ENCODE measurements at regions not wholly inside any gene's neighbourhood (a gene's known extent, or its start where the extent isn't known, plus 50 kb on each side); places are given as distances from the start of the nearest gene placed in this dataset.

- Histone ChIP-seq H3K27me3 (ENCODE audit: insufficient read depth, poor library complexity, severe bottlenecking) (no peaks in the 10 kb centered on the region), H3K27ac (replicated peaks) (no peak overlapping the region), H3K4me3 (replicated peaks; ENCODE audit: insufficient read depth, low read length) (no peak overlapping the region)
- TF ChIP-seq POLR2AphosphoS5 (IDR thresholded peaks at IDR 0.05; ENCODE audit: low read depth) (no peak), SPI1 (IDR thresholded peaks at IDR 0.05; ENCODE audit: borderline replicate concordance, low read depth) (no peak), CTCF (IDR thresholded peaks at IDR 0.05; ENCODE audit: insufficient read depth, low read length) (no peak), REST (IDR thresholded peaks at IDR 0.05; ENCODE audit: insufficient replicate concordance, low read depth) (no peak), GABPA (IDR thresholded peaks at IDR 0.05; ENCODE audit: low read depth) (no peak)
- DNase-seq (ENCODE audit: low read depth in 1 of 2, low spot score in 1 of 2): no peak
Observed at GRCh38 chr16:64648282-64648681, 473.6 kb downstream of the CDH11 start.

- TF ChIP-seq SPI1 (IDR thresholded peaks at IDR 0.05; ENCODE audit: borderline replicate concordance, low read depth): no peak
- no peak for TF ChIP-seq CTCF (IDR thresholded peaks at IDR 0.05; ENCODE audit: insufficient read depth, low read length)
- TF ChIP-seq POLR2AphosphoS5 (IDR thresholded peaks at IDR 0.05; ENCODE audit: low read depth): no peak
- H3K27me3 ChIP-seq (ENCODE audit: insufficient read depth, poor library complexity, severe bottlenecking): no peaks in the 10 kb centered on the region
- no peak for DNase-seq (ENCODE audit: low read depth in 1 of 2, low spot score in 1 of 2)
- H3K4me3 ChIP-seq (replicated peaks; ENCODE audit: insufficient read depth, low read length): no peak overlapping the region
- no peak overlapping the region for H3K27ac ChIP-seq (replicated peaks)
Observed at GRCh38 chr16:64641343-64641742, 480.5 kb downstream of the CDH11 start.

GRCh38 chr16:64638766-64639165, 483.1 kb downstream of the CDH11 start:
- H3K27me3 ChIP-seq (ENCODE audit: insufficient read depth, poor library complexity, severe bottlenecking): no peaks in the 10 kb centered on the region
- no peak for DNase-seq (ENCODE audit: low read depth in 1 of 2, low spot score in 1 of 2)
- no peak overlapping the region for H3K4me3 ChIP-seq (replicated peaks; ENCODE audit: insufficient read depth, low read length)
- no peak overlapping the region for H3K27ac ChIP-seq (replicated peaks)
- TF ChIP-seq POLR2AphosphoS5 (IDR thresholded peaks at IDR 0.05; ENCODE audit: low read depth): no peak
- TF ChIP-seq GABPA (IDR thresholded peaks at IDR 0.05; ENCODE audit: low read depth): no peak
- no peak for TF ChIP-seq SPI1 (IDR thresholded peaks at IDR 0.05; ENCODE audit: borderline replicate concordance, low read depth)
- TF ChIP-seq CTCF (IDR thresholded peaks at IDR 0.05; ENCODE audit: insufficient read depth, low read length): no peak
- TF ChIP-seq REST (IDR thresholded peaks at IDR 0.05; ENCODE audit: insufficient replicate concordance, low read depth): no peak

- H3K27ac ChIP-seq (replicated peaks): no peak overlapping the region
- DNase-seq (ENCODE audit: low read depth in 1 of 2, low spot score in 1 of 2): no peak
- TF ChIP-seq REST (IDR thresholded peaks at IDR 0.05; ENCODE audit: insufficient replicate concordance, low read depth): no peak
- TF ChIP-seq CTCF (IDR thresholded peaks at IDR 0.05; ENCODE audit: insufficient read depth, low read length): no peak
- TF ChIP-seq GABPA (IDR thresholded peaks at IDR 0.05; ENCODE audit: low read depth): no peak
- TF ChIP-seq POLR2AphosphoS5 (IDR thresholded peaks at IDR 0.05; ENCODE audit: low read depth): no peak
- no peaks in the 10 kb centered on the region for H3K27me3 ChIP-seq (ENCODE audit: insufficient read depth, poor library complexity, severe bottlenecking)
- H3K4me3 ChIP-seq (replicated peaks; ENCODE audit: insufficient read depth, low read length): no peak overlapping the region
Observed at GRCh38 chr16:64629622-64630021, 492.2 kb downstream of the CDH11 start.

Data from HL-60 (cell line).